LNCAP (cell line): ENCODE measurements at regions not wholly inside any gene's neighbourhood (a gene's known extent, or its start where the extent isn't known, plus 50 kb on each side); places are given as distances from the start of the nearest gene placed in this dataset.
A peak's percentile ranks its signal among the peaks of the same experiment; 100 is the strongest.

Experiments
- CTCF ChIP-seq: fragments of 450-650 bp; IDR thresholded peaks from 2 replicates; pipeline ENCODE4 v1.5.1; 2017; ENCODE audit warnings: mild to moderate bottlenecking

- peak; percentile 95 for TF ChIP-seq CTCF
Observed at GRCh38 chr22:25462474-25463346, 101.8 kb upstream of the GRK3 start.

GRCh38 chr22:25465949-25466348 lies 98.5 kb upstream of the GRK3 start:
- no peak for TF ChIP-seq CTCF

GRCh38 chr22:25472382-25472781 lies 92.1 kb upstream of the GRK3 start:
- no peak for TF ChIP-seq CTCF

GRCh38 chr22:25475257-25476022 lies 89.0 kb upstream of the GRK3 start:
- no peak for TF ChIP-seq CTCF

GRCh38 chr22:25477358-25477757 lies 87.1 kb upstream of the GRK3 start:
- TF ChIP-seq CTCF: no peak

GRCh38 chr22:25478111-25478510 lies 86.4 kb upstream of the GRK3 start:
- no peak for TF ChIP-seq CTCF

GRCh38 chr22:25478528-25478927 lies 85.9 kb upstream of the GRK3 start:
- TF ChIP-seq CTCF: no peak
